SW480 (cell line): ENCODE measurements at regions not wholly inside any gene's neighbourhood (a gene's known extent, or its start where the extent isn't known, plus 50 kb on each side); places are given as distances from the start of the nearest gene placed in this dataset.
A peak's percentile ranks its signal among the peaks of the same experiment; 100 is the strongest.
"Not testable (repeated sequence)": the region's sequence is repeated elsewhere in the genome, so short reads cannot be mapped to it uniquely, and the experiment has no call there.

ENCODE experiments used
- DNase-seq: peaks from one replicate; pipeline ENCODE4 v3.0.0-alpha.2; 2016; ENCODE audit warnings: low spot score

GRCh38 chr6:21710216-21710615 lies 116.7 kb downstream of the SOX4 start:
- DNase-seq, result no peak

GRCh38 chr6:21710908-21711627 lies 117.5 kb downstream of the SOX4 start:
- no peak for DNase-seq

GRCh38 chr6:21712213-21712612 lies 118.7 kb downstream of the SOX4 start:
- DNase-seq, result no peak

- no peak for DNase-seq
These were observed 119.9 kb downstream of the SOX4 start for GRCh38 chr6:21713481-21713880.

DNA sequence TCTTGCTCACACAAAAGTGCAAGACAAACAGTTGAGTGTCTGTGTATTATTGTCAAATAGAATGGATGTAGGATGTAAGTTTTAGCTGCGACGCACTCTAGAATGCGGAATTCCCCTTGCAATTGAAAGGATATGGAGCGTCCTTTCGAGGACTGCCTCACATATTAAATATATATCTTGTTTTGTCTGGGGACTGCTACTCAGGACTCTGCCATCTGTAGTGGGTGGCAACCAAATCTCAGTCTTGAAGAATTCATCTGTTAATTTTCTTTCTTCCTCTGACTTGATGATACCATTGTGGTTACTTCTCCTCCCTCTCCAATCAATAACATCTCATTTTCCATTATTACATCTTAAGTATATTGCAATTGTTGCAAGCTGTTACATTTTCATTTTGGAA lies 121.6 kb downstream of the SOX4 start:
- DNase-seq, result no peak

DNA sequence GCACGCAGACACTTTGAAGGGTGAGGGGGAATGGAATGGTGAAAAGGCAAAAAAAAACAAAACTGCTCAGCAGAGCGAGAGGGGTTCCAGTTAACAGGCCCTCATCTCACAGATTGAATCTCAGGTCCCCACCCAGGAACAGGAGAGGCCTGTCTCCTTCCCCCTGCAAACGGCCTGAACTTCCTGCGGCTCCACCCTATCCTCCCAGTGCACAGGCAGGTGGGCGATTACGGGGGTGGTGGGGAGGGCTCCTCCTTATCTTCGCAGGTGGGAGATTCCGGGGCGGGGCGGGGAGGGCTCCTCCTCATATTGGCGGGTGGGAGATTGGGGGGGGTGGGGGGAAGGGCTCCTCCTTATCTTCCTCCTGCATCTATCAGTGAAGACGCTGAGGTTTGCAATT lies 129.0 kb downstream of the SOX4 start:
- no peak for DNase-seq

DNA sequence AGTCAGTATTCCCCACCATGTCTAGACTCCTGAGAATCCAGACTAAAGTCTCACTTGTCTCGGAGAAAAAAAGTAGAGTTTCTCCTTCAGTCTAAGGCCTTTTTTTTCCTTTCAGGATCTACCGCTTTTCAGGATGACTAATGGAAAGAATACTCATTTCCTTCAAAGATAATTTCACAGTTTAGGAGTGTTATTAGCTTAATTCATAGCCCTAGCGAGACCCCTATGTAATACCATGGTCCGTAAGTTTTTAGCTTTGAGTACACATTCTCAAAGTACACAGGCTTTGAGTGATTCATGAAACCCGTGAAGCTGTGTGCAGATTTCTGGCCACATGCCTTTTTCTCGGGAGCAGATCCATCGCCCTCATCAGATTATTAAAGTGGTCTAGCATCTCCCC lies 133.1 kb downstream of the SOX4 start:
- no peak for DNase-seq

DNA sequence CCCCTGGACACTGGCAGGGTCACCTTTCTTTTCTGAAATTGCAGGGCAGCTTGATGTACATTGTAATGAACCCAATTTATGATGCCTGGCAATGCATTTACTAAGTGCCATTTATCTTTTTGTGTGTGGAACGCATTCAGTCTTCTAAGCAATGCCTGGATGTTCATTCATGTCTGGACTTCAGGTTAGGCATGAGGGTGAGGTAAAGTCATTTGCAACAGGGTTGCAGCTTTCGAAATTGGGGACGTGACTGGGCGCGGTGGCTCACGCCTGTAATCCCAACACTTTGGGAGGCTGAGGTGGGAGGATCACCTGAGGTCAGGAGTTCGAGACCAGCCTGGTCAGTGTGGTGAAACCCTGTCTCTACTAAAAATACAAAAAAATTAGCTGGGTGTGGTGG lies 134.6 kb downstream of the SOX4 start:
- DNase-seq, result no peak

DNA sequence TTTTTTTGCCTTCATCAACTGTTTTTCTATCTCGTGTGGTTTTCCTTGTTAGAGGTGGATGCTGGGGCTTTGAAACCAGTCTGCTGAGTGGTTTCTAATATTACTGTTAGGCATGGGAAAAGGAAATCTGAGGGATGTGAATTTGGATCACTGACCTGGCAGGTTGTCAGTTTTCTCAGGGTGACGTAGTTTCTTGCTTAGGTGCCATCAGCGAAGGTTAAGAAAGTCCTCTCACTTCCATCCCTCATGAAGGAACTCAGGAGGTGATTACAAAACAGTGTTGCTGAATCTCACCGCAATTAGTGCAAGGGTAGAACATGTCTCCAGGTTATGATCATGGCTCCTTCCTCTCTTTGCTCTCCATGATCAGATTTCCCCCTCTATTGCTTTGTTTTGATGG lies 135.9 kb downstream of the SOX4 start:
- DNase-seq, result no peak

DNA sequence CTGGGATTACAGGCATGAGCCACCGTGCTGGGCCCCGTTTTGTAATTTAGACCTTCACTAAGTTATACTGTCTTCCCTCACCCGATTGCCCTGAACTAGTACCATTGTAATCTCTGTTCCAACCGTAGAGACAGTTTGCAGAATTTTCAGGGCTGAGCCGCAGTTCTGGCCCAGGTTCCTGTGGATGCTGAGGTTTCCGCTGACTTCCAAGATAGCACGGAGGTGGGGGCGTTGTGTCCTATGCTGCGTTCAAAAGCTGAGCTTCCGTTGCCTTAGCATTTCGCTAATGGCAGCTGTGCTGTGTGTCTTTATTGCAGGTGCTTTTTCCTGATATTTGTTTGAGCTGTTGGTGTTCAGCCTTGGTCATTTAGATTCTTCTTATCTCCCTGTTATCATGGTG lies 137.0 kb downstream of the SOX4 start:
- DNase-seq, result no peak

- peak; percentile 8 for DNase-seq
These were observed 138.0 kb downstream of the SOX4 start for GRCh38 chr6:21731411-21732031.

DNA sequence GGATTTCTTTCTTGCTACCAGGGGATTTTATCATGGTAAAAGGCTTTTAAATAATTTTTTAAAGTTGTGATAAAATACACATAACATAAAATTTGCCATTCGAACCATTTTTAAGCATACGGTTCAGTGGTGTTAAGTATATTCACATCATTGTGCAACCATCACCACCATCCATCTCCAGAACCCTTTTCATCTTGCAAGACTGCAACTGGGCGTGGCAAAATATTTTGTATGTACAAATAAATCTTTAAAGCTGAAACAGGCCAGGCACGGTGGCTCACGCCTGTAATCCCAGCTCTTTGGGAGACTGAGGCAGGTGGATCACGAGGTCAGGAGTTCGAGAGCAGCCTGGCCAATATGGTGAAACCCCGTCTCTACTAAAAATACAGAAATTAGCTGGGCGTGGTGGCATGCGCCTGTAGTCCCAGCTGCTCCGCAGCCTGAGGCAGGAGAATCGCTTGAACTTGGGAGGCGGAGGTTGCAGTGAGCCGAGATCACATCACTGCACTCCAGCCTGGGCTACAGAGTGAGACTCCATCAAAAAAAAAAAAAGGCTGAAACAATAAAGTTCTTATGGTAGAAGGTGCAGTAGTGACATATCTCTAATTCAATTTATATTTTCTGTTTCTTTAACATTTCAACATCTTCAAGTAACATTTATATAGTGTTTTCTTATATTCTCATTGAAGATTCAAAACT lies 138.6 kb downstream of the SOX4 start:
- DNase-seq, result not testable (repeated sequence)

DNA sequence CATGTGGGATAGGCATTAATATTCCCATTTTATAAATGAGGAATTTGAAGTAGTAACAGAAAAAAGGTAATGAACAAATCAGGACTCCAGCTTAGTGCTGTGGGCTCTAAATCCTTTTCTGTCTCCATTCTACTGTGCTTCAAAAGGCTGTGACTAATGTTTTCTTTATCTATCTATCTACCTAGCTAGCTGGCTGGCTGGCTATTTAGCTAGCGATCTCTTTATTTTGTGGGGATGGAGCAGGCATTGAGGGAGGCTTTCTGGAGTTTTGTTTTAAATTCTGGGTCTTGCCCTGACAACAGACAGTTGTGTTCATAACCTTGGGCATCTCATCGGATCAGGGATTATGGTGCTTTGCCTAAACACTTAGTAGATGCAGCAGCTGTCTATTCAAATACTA lies 139.2 kb downstream of the SOX4 start:
- no peak for DNase-seq

- no peak for DNase-seq
These were observed 139.8 kb downstream of the SOX4 start for GRCh38 chr6:21733311-21733710.

DNA sequence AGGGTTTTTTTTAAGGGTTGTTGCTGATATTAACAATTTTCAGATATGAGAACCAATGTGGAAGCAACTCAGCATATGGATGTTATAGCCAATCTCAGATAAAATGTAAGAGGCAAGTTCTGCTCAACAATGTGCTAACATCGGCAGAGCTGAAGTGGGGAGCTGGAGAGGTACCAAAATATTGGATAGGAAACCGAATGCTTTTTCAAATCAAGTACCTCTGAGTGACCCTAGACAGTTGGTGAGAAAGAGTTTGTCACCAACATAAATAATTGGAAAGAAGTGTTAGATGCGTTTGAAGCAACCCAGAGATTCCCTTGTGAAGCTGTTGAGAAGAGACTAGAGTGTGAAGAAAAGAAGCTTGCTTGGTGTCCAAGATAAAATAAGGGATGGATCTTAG lies 140.7 kb downstream of the SOX4 start:
- DNase-seq, result no peak

GRCh38 chr6:21738180-21739094 lies 144.9 kb downstream of the SOX4 start:
- DNase-seq, result no peak

- no peak for DNase-seq
These were observed 145.7 kb downstream of the SOX4 start for GRCh38 chr6:21739241-21739640.

DNA sequence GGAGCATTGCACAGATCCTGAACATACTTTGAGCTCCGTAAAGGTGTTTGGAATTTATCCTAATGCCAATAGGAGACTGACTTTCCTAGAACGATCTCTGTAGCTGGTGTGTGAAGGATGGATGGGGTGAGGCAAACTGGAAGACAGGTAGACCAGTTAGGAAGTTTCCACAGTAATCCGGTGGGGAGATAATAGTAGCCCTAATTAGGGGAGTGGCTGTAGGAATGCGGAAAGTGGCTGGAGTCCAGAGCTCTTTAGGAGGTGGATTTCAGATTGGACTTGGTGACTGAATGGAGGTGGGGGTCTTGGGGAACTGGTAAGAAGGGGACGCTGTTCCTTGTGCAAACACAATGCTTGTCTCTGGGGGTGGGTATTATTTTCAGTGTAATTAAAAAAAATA lies 146.3 kb downstream of the SOX4 start:
- DNase-seq, result no peak

DNA sequence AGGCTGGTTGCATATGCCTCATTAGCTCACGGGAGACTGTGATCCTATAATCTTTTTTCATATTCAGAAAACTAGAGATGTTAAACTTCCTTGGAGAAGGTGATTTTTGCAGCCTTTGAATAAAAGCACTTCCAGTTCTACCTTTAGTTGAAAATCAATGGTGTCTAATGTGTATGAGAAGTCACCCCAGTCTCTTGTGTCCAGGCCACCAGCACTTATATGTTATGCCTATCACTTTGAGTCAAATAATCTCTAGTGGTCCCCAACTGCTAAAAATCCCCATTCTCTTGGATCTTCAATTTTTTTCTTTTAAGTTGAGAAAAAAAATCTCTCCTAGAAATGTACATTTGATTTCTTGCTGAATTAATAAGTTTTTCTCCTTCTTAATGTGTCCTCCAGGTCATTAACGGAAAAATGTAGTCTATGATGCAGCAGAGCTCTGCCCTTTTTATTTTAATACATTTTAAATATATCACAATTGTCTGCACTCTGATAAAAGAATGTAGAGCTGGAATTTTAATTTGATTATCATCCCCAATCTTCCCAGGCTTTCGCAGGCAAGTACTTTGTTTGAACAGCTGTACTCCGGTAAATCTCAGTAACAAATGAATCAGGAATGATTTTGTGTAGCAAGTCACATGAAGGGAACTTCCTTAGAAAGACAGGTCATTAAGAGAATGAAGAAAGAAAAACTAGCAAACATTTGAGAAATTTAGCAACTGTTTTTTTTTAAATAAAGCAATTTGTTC lies 147.0 kb downstream of the SOX4 start:
- no peak for DNase-seq

DNA sequence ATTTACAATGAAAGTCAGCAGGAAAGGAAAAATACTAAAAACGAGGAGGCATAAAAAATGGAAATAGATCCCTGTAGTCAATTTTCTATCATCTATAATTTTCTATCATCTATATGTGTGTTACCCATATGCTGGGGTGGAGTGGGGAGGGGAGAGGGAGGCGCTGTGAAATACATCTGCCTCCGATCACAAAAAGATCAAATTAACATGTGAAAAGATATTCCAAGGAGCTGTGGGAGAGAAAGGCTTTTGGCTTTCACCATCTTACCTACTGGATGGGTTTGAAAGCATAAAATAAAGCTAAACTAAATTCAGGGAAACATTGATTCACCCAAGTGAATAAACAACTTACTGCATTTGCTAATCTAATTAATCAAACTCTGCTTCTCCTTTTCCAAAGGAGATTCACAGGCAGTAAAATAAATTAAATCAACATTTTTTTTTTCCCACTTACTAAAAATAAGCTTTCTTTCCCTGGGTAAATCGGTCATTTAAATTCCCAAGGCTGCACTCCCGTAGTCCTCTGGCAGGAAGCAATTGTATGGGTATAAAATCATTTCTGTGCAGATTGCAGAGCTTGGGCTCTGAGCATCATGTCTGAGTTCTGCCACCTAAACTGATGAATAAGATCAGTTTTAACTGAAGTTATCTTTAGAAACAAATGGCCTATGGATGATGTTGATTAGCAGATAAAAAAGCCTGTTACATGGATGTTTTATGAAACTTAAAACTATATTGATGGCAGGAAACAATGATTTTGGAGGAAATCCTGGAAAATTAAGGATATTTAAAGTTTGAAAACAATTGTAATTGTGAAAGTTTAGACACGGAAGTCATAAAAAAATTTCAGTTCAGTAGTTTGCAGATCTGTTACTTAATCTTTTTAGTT lies 147.9 kb downstream of the SOX4 start:
- no peak for DNase-seq

- no peak for DNase-seq
These were observed 148.7 kb downstream of the SOX4 start for GRCh38 chr6:21742238-21742660.
